ENCODE measurements at regions not wholly inside any gene's neighbourhood (a gene's known extent, or its start where the extent isn't known, plus 50 kb on each side); places are given as distances from the start of the nearest gene placed in this dataset.
"Not testable (repeated sequence)": the region's sequence is repeated elsewhere in the genome, so short reads cannot be mapped to it uniquely, and the experiment has no call there.

- no peak for DNase-seq
Observed at GRCh38 chr6:66516377-66516776, 809.4 kb upstream of the EYS start.

- no peak for DNase-seq
Observed at GRCh38 chr6:66508433-66508832, 801.4 kb upstream of the EYS start.

DNA sequence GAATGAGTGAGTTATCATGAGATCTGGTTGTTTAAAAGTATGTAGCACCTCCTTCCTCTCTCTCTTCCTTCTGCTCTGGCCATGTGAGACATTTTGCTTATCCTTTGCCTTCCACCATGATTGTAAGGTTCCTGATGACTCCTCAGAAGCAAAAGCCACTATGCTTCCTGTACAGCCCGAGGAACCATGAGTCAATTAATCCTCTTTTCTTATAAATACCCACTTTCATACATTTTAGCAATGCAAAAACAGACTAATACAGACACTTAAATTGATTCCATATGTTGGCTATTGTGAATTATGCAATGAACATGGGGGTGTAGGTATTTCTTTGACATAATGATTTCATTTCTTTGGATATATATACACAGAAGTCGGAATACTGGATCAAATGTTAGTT, 792.8 kb upstream of the EYS start:
- no peak for DNase-seq

- peak; percentile 19 for DNase-seq
Observed at GRCh38 chr6:66496659-66497058, 789.6 kb upstream of the EYS start.

GRCh38 chr6:66494643-66495042, 787.6 kb upstream of the EYS start:
- not testable (repeated sequence) for DNase-seq

- no peak for DNase-seq
Observed at GRCh38 chr6:66489269-66489987, 782.4 kb upstream of the EYS start.

DNA sequence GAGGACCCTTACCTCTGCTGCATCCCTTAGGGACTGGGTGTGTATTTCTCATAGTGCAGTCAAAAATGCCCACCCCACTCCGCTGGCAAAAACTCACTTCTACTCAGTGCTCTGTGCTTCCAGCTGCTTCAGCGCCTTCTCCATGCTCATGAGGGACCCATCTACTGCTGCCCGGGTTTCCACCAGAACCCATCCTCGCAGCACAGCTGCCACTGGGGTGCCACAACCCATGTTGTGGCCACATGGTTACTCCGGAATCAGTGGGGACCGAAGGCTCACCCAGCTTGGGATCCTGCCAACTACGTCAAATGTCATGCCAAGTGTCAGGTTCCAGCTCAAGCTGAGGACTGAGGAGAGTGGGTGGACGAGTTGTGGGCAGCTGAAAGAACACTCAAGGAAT, 774.2 kb upstream of the EYS start:
- no peak for DNase-seq

DNA sequence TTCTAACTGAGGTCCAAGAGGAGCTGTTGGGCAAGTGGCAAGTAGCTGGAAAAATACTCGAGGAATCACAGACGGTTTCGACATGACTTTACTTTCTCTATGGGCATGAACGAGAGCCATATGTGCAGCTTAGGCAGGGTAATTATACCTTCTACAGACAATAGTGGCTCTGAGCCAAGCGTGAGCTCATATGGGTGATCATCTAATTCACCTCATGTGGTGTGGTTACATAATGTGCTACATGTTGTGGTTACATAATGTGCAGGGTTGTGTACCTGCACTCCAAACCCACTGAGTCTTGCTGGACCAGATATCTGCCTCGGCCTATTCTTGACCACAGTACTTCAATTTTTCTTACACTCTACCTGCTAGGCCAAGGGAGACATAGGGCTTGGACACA, 771.7 kb upstream of the EYS start:
- no peak for DNase-seq

- DNase-seq, result no peak
Observed at GRCh38 chr6:66435321-66435720, 728.3 kb upstream of the EYS start.

DNA sequence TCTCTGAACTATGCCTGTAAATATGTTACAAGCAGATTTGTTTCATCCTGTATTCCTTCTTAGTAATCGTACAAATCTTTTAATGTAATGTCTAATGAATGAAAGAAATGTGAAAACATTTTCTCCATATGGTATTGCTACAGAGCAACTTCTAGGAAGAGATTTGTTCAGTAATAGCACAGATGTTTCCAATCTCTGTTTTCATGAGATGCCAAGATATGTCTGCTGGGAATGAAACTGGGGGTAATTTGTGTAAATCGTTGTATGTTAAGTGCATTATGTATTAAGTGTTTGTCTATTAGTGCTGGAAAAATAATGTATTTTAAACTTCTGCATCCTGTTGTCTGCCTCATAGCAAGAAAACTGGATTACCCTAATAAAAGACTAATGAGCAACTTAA, 722.2 kb upstream of the EYS start:
- peak; percentile 27 for DNase-seq

DNA sequence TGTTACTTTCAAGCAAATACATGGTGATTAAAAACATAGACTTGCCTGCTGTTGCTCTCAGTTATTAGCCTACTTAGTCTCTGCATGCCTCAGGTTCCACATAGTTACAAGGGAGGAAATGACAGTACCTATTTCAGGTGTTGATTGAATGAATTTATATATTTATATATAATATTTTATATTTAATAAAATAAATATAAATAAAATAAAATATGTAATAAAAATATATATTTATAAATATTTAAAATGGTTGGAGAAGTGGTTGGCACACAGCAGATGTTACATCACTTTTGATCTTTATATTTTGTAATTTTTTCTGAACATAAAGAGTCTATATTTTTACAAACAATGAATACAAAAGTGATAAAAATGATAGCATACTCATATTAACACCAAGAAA, 716.0 kb upstream of the EYS start:
- no peak for DNase-seq

GRCh38 chr6:66421570-66421969, 714.5 kb upstream of the EYS start:
- peak; percentile 24 for DNase-seq

DNA sequence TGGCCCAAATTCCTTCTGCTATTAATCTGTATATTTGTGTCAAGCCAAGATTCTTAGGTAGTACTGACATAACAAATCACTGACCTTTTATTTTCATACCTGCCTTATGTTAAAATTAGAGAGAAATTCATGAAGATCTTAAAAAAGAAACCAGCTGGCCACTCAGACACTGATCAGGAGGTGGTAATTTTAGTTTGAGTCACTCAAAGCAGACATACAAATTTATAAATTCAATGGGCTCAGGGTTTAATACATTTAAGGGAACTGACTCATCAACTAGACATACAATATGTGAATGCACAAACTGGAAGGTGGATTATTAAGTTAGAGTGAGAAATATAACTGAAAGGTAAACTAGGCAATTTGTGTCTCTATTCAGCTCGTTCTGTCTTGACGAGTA, 711.9 kb upstream of the EYS start:
- no peak for DNase-seq

DNA sequence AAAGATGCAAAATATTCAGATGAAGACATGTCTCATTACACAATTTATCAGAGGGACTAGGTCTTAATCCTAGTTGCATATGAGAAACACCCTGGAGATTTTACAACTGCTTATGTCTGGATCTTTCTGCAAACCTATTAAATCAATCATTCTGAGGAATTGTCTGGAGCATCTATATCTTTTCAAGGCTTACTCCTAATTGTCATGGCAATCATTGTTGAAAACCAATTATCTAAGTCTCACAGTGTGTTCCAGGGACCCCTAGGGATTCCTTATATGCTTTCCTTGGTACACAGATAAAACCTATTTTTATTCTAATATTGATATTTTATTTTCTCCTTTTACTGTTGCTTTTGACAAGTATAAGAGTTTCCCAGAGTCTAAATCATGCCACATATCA, 696.9 kb upstream of the EYS start:
- DNase-seq, result no peak

DNA sequence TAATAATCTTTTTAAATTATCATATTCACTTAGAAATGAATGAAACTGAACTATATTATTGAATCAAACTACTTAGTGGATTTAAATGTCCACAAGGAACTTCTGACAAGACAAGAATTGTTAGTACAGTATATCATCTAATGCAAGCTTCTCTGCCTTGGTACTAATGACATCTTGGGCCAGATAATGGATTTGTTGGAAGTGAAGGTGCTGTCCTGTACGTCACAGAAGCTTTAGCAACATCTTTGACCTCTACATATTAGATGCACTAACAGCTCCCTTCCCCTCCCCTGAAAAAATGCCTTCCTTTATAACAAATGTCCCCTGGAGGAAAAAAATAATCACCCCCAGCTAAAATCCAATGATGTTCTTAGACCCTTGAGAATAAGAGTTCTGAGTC, 695.8 kb upstream of the EYS start:
- no peak for DNase-seq

GRCh38 chr6:66396549-66396948, 689.5 kb upstream of the EYS start:
- DNase-seq, result no peak

DNA sequence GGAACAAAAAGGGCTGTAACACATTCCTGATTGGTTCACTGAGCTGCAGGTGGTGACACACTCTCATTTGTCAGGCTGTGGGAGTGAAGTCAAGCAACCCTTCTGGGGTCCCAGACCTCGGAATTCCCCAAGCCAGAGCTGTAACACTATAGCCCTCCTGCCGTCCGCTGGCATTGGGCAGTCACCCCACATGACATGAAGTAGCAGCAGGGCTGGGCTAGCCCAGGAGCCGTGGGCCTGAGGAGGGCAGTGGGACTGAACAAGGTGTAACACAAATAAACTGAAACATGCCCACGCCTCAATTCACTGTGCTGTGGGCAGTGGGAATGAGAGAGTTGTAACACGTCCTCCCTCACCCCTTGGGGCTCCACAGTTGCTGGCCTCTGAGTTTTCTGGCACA, 689.1 kb upstream of the EYS start:
- DNase-seq, result no peak

- no peak for DNase-seq
Observed at GRCh38 chr6:66390393-66390792, 683.4 kb upstream of the EYS start.

DNA sequence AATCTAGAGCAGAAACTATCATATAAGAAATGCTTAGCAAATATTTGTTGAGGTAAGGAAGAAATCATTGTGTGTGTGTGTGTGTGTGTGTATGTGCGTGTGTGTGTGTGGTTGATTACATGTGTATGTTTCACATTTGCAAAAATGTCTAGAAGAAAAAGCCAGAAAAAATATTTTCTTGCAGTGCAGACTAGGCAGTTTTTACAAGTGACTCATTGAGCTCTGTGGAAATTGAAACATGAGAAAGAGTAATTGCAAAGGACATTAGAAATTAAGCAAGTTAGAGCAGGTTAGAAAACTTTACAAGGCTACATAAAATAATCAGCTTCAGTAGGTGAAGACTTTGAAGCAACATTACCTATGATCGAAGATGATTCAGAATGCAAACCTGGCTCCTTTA, 669.0 kb upstream of the EYS start:
- no peak for DNase-seq

DNA sequence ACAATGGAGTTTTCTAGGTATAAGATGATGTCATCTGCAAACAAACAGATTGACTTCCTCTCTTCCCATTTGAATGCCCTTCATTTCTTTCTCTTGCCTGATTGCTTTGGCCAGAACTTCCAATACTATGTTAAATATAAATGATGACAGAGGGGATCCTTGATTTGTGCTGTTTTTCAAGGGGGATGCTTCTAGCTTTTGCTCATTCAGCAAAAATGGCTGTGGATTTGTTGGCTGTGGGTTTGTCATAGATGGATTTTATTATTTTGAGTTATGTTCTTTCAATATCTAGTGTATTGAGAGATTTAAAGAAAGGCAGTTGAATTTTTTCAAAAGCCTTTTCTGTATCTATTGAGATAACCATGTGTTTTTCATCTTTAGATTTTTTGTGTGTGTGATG, 662.4 kb upstream of the EYS start:
- no peak for DNase-seq

GRCh38 chr6:66362888-66363287, 655.9 kb upstream of the EYS start:
- DNase-seq, result no peak

GRCh38 chr6:66361886-66362285, 654.9 kb upstream of the EYS start:
- no peak for DNase-seq

DNA sequence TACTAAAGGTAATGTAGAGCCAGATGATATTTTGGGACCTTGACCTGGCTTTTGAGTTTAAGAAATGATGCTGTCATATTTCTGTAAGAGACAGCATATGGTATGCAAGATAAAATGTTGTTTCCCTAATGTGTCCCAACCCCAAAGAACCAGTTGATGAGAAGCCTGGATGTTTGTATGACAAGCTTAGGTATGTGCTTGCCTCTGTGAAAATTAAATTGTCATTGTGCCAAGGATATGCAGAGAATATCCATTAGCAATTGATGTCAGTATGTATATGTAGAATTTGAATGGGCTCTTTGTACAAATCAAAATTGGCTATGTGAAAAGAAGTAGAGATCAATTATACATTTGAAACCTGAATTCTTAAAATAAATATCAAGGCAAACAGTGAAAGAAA, 650.8 kb upstream of the EYS start:
- DNase-seq, result no peak

DNA sequence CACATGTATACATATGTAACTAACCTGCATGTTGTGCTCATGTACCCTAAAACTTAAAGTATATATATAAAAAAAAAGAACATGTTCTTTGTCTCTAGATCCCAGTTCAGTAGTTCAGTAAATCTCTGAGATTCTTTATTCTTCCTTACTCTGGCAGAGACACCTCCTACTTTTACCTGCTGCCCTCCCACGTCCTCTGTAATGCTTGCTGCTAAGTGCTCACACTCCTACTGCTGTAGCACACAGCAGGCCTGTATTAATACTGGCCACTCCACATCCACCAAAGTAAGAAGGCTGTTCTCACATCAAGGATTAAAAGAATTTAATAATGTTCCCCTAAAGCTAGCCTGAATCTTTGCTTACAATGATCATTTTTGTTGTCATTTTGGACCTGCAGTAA, 648.4 kb upstream of the EYS start:
- DNase-seq, result no peak

- DNase-seq, result peak; percentile 10
Observed at GRCh38 chr6:66344796-66345195, 637.8 kb upstream of the EYS start.

- no peak for DNase-seq
Observed at GRCh38 chr6:66340736-66341135, 633.7 kb upstream of the EYS start.

All from eye (tissue), 1 donor.